ENCODE measurements at regions not wholly inside any gene's neighbourhood (a gene's known extent, or its start where the extent isn't known, plus 50 kb on each side); places are given as distances from the start of the nearest gene placed in this dataset.
A peak's percentile ranks its signal among the peaks of the same experiment; 100 is the strongest.

GRCh38 chr2:203812294-203813221 is 55.0 kb upstream of the CTLA4 start (continued):
- TF ChIP-seq REST (IDR thresholded peaks at IDR 0.05; ENCODE audit: borderline replicate concordance in 1 of 2, low read depth in 1 of 2, low read length in 2 of 2): 0 out of 4 replicates have a peak, but pooled peaks of 1 of the 2 experiments have one; percentile 9
- no peak for TF ChIP-seq KDM1A (CRISPR knock-in tag; IDR thresholded peaks at IDR 0.05)
- TF ChIP-seq ZNF281 (CRISPR knock-in tag; IDR thresholded peaks at IDR 0.05; ENCODE audit: borderline replicate concordance): no peak; the same call in 1 of the 2 replicates
- no peak for TF ChIP-seq ZBTB44 (CRISPR knock-in tag; IDR thresholded peaks at IDR 0.05)
- TF ChIP-seq MXD4 (CRISPR knock-in tag; IDR thresholded peaks at IDR 0.05): 0 out of 2 replicates have a peak, but pooled peaks have one; percentile 25
- peak; percentile 21; the same call in 1 of the 2 replicates for TF ChIP-seq ZNF343 (CRISPR knock-in tag; IDR thresholded peaks at IDR 0.05)
- TF ChIP-seq ATAD3A (CRISPR knock-in tag; IDR thresholded peaks at IDR 0.05): no peak
- TF ChIP-seq ZEB1 (IDR thresholded peaks at IDR 0.05; ENCODE audit: insufficient replicate concordance, low read depth): peak; percentile 63
- no peak for TF ChIP-seq ARID4A (CRISPR knock-in tag; IDR thresholded peaks at IDR 0.05; ENCODE audit: borderline replicate concordance)
- no peak for TF ChIP-seq SP2 (CRISPR knock-in tag; IDR thresholded peaks at IDR 0.05)
- no peak; a peak in 1 of 4 replicates for TF ChIP-seq HMGXB4 (CRISPR knock-in tag; IDR thresholded peaks at IDR 0.05; ENCODE audit: borderline replicate concordance in 1 of 2, low read depth in 1 of 2)

All from HepG2 (cell line).